GM21825 (cell line): ENCODE measurements at regions not wholly inside any gene's neighbourhood (a gene's known extent, or its start where the extent isn't known, plus 50 kb on each side); places are given as distances from the start of the nearest gene placed in this dataset.

Experiments used
- ATAC-seq: cut with Tn5 transposase; IDR thresholded peaks from one replicate; pipeline ENCODE4 v1.9.1; 2021; ENCODE audit warnings: mild to moderate bottlenecking, moderate library complexity; ENCODE audit not compliant: unreplicated experiment

DNA sequence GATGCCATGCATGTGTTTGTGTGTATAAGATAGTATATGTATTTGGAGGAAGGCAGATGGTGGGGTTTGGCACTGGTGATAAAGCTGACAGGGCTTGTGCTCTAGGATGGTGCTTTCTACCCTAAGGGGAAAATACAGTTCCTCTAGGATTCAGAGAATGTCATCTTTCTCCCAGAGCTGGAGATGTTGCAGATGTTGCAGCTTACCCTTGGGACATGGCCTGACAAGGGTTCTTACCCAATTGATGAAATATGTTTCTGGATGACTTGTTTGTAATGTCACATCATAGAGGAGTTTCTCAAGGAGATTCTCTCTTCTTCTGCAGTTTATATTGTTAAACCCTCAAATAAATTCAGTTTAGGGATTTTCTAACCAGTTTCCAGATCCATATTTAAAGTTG lies 52.5 kb upstream of the PITX2 start:
- ATAC-seq = no peak

DNA sequence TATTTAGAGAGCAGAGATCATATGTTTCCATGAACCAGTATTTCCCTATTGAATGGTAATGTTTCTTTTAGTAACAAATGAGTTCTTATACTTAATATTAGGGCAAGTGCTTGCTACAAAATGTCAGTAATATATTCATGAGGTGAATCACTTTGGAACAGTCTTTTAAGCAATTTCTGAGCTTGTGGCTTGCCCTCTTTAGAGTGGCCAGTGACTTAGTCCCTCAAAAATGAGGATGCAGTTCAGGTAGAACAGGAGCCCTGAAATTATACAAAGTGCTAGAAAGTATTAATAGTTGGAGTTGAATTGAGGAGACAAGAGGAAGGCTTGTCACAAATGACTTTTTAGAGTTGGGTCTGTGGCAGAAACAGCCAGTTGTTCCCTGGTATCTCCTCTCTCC lies 53.4 kb upstream of the PITX2 start:
- no peak for ATAC-seq

DNA sequence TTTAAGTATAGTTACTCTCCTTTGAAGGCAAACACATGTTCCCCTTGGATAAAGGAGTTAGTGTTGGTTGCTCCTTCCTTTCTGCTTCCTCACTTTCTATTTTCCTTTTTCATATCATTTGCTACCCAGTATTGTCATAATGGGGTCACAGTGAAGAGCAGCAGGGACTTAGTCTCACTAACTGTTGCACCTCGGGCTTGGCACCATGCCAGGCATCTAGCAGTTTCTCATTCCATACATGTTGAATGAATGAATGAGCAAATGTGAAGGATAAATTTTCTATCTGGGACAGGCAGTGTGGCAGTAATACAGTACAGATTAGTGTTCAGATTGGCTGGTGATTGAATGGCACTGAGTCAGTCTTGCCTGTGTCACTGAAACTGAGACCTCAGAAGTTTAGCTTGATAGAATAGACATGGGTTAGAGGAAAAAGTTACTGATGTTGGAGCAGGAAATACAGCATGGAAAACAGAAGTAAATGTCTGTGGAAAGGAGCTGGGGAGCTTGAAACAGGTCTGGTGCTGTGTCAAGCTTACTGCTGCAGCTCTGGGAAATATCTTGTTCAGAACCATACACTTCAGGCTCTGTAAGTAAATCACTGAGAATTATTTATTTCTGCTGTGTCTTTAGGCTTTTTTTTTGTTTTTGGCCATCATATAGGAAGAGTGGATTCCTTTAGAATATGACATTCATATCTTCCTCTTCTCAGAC lies 55.8 kb upstream of the PITX2 start:
- no peak for ATAC-seq

DNA sequence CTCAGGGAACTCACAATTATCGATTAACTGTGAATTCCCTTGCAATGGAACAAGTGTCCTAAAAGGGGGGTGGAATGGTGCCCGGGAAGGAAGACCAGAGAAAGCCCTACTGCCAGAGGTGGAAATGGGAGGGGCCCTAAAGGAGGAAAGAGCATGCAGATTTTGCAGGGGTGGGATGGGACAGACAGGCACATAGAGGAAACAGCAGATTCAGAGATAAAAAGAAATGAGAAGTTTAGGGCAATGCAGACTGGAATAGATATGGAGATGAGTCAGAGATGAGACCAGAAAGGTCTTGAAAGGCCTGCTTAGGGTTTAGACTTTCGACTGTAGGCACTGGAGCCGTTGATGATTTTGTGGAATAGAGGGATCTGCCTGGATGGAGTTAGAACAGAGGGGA lies 57.4 kb upstream of the PITX2 start:
- no peak for ATAC-seq

DNA sequence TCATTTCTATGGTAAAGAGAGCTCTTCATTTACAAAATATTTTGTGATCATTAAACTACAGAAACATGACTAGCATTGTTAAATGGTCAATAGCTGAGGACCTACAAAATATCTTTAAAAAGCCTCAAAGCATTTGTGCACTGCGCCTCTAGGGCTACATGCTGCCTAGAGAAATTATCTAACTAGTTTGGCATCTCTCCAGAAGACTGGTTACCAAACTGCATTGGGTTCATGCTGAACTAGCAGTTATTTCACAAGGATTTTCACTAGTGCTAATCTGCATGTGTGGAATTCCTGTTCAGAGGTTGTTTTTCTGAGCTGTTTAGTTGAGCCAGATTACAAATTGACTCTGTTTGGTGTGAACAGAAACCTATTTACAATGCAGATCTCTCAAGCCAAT lies 58.5 kb upstream of the PITX2 start:
- ATAC-seq = no peak

DNA sequence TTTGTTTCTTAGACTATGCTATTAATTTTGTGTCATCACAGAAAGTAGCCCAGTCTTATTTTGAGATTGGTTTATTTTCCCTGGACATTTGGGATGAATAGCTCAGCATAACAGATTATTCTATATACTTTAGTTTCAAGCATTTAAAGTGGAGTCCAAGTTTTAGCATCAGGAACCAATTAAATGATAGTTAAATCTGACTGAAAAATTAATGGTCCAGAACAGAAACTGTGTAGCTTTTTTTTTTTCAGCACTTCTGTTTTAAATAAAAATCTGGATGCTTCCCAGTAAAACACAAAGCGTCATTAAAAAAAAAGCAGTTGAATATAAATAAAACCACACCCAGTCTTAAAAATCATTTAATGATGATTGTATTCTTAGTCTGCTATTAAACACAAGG lies 59.4 kb upstream of the PITX2 start:
- ATAC-seq = no peak

DNA sequence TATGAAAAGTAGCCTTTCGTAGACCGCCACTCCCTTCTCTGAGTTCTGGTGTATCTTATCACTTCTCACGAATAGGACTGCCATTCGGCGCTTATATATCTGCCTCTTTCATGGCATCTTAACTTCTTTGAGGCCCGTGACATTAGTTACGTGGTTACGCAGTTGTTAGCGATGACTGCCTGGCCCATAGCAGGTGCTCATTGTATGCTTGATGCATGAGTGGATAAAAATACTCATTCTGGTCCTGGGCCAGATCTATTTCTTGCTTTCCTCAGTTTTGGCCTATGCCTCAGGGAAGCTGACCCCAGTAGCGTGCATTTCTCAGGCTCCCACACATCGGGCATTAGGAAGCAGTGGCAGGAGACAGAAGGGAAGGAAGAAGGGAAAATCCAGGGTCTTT lies 60.7 kb upstream of the PITX2 start:
- no peak for ATAC-seq

DNA sequence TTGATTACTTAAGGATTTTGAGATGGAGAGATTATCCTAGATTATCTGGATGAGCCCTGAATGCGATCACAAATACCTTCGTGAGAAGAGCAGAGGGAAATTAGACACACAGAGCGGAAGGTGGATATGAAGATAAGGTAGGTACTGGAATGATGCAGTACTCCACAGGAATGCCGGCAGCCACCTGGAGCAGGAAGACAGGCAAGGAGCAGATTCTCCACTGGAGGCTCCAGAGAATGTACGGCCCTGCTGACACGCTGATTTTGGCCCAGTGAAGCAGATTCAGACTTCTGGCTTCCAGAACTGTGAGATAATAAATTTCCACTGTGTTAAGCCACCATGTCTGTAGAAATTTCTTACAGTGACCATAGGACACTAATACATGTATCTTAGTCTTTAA lies 79.4 kb upstream of the PITX2 start:
- no peak for ATAC-seq

DNA sequence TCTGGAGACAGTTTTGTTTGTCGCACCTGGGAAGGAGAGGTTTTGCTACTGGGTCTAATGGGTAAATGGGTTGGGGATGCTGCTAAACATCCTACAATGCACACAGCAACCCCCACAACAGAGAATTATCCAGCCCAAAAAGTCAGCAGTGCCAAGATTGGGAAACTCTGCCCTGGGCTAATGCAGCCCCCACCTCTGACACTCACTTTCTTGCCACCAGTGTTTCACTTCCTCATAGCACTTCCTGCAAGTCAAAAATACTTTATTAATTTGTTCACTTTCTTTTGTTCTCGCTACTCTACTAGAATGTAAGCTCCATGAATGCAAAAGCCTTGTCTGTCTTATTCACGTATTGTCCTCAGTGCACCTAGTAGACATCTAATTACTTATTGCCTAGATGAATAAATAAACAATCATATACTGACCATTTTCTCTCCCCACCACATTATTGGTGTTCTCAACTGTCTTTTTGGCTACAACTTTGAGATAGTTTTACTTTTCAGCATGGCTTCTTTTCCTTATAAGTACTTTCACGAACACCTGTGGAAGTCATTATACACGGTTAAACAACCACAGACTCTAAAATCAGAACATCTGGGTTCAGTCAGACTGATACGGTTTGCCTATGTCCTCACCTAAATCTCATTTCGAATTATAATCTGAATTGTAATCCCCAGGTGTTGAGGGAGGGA lies 82.0 kb upstream of the PITX2 start:
- ATAC-seq = peak; percentile 79

DNA sequence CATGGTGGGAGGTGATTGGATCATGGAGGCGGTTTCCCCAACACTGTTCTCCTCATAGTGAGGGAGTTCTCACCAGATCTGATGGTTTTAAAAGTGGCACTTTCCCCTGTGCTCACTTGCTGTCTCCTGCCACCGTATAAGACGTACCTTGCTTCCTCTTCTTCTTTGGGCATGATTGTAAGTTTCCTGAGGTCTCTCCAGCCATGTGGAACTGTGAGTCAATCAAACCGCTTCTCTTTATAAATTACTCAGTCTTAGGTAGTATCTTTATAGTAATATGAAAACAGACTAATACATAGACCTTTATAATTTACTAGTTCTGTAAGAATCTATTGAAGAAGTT lies 82.5 kb upstream of the PITX2 start:
- ATAC-seq = peak; percentile 9

DNA sequence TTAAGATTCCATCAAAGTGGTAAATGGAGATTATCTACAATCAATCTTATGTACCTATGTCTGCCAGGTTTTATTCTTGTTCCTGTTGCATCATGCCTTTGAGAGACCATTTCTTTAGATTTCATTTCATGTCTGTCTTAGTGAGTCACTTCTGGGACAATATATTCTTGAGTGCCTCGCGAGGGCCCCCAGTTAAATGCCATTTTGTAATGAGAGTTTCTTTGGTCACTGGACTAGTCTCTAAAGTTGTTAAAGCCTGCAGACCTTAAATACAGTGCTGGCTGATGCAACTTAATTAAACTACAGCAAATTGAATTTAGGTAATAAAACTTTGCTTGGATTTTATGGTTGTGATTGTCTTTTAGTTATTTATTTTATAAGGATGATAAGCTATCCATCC lies 87.2 kb upstream of the PITX2 start:
- ATAC-seq = no peak

DNA sequence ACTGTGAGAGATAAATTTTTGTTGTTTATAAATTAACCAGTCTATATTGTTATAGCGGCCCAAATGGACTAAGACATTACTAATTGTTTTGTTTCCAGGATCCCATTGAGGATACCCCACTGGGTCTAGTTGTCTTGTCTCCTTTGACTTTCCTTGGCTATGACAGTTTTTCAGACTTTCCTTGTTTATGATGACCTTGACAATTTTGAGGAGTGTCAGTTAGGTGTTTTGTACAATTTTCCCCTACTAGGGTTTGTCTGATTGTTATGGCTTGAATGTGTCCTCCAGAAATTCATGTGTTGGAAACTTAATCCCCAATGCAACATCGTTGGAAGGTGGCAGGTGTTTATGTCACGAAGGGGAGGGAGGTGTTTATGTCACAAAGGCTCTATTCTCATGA lies 89.6 kb upstream of the PITX2 start:
- no peak for ATAC-seq

DNA sequence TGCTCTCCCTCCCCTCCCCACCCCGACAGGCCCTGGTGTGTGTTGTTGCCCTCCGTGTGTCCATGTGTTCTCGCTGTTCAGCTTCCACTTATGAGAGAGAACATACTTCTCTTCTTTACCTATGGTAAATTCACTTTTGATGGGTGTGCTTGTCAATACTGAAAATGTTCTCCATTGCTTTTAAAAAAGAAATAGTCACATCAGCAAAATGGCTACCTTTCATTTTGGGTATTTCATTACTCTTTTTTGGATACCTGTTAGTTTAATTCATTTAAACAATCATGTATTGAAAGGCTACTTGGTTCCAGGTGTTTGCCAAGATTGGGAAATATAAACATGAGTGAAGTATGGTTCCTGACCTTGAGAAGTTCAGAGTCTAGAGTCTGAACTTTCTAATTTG lies 107.4 kb upstream of the PITX2 start:
- no peak for ATAC-seq

DNA sequence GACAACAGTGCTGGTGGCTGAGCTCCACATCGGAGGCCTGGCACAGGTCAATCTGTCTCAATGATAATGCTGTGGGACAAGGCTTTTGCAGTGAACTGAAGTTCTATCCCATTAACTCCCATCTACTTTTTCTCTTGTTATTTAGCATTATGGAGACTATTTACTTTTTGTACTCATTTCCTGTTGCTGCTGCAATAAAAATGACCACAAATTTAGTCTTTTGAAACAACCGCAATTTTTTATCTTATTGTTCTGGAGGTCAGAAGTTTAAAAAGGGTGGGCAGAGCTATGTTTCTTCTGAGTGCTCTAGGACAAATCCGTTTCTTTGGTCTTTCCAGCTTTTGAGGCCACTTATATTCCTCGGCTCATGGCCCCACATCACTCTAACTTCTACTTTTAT lies 111.0 kb upstream of the PITX2 start:
- no peak for ATAC-seq

DNA sequence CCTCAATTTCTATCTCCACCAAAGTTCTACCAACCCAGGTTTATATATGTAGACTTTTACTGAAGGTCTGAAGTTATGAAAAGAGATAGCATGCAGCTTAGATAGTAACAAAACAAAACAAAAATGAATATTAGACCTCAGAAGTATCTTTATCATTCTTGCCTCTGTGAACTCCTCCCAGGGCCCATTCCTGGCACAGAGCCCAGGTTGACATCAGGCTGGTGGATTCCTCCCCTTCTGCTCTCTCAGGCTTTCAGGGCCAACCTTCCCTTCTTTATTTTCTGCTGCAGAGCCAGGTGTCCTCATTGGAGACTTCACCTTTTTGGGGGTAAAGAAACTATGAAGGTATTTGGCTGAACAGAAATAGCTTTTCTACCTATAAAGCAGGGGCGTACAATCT lies 112.8 kb upstream of the PITX2 start:
- ATAC-seq = no peak

DNA sequence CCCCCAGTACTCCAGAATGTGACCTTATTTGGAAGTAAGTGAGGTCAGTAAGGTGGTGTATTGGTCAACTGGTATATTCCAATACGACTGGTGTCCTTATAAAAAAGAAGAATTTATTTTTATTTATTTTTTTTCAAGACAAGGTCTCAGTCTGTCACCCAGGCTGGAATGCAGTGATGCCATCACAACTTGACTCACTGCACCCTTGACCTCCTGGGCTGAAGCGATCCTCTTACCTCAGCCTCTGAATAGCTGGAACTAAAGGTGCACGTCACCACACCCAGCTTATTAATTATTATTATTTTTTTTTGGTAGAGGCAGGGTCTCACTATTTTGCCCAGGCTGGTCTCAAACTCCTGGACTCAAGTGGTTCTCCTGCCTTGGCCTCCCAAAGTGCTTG lies 115.1 kb upstream of the PITX2 start:
- no peak for ATAC-seq

DNA sequence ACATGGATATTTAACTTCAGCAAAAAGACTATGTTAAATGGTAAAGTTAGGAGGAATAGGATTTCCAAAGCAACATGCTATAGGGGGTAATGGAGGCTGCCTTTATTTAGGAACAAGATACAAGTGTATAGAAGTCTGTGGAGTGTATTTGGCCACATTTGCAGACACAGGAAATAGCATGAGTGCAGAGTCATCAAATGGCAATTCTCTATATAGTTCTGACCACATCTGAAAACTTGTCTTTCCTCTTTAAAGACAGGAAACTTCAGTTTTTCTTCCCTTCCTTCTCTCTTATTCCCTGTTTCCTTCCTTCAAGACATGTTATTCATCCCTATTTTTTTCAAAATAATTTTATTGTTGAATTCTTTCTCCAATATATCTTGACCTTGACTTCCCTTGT lies 119.3 kb upstream of the PITX2 start:
- ATAC-seq = no peak

DNA sequence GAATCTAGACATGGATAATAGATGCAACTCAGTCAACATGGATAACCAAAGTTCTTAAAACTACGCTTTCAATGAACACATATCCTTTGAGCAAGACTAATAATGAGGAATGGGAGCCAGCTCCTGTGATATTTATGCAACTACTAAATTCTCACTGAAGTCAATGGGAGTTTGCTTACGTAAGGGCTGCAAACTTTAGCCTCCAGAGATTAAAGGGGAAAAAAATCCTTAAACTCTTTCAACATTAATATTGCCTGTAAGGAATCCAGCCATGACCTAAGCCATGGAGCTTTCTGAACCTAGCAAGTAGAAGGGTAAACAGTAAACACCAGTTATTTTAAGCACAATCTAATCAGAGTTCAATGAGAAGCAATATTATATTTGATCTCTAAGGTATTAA lies 125.2 kb upstream of the PITX2 start:
- no peak for ATAC-seq

DNA sequence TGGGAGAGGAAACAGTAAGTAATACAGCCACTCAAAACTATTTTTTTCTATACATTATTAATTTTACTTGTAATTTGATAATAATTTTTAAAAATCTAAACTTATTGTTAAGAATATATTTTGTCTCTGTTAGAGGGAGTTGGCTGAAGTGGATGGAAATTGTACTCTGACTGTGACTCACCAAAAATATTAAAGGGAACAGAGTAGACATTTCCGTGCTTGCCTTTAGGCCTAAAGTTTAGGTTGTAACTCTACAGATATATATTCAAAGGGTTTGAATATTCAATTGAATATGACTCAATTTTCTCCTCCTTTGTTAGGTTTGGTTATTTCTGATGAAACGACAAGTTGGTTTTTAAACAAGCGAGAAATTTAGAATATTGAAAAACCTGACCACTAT lies 128.3 kb upstream of the PITX2 start:
- ATAC-seq = no peak

DNA sequence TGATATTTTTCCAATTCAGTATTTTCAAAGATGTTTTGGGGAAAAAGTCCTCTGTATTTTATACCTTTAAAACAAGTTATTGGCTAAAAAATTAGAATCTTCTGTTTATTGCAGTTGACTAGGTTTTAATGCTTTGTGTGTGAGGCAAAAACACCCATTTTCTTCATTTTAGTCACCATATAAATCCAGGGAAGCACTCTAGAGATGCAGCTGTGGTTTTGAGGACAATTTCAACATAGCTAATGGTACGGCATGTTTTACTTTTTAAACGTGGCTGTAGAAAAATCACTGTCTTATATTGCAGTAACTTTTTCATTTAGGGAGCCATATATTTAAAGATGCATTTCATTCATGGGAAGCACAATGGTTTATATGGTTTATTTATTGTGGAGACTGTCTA lies 129.1 kb upstream of the PITX2 start:
- no peak for ATAC-seq

DNA sequence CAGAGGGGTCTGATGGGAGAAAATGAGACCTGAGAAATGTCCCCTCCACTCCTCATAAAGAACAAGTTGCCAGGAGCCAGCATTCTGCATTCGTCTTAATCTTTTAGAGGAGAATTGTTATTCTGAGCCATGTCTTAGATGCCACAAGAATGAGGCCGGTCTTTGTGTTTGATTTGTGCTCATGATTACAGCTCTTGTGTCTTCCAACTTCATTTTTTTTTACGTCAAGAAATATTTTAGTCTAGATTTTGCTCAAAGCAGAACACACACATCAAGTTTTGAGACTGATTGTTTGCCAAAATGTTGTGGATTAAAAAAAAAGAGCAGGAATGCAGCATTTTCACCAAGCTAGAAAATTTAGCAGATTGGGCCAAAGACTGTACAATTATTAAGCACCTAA lies 130.6 kb upstream of the PITX2 start:
- ATAC-seq = no peak

DNA sequence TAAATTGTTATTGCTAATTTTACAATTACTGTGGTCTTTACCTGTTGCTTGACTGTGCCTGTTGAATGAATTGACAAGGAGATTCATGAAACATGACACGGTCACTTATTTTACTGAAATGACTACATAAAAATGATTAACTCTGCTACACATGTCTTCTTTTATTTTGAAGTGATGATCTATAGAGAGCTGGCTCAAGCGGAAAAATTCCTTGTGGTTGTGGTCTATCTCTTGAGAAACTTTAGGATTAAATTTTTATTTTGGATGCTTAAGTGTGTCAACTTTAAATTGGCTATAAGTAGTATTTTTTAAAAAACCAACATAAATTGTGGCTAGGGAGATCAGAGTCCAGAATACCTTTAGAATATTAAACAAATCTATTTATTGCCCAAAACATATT lies 131.8 kb upstream of the PITX2 start:
- ATAC-seq = no peak

DNA sequence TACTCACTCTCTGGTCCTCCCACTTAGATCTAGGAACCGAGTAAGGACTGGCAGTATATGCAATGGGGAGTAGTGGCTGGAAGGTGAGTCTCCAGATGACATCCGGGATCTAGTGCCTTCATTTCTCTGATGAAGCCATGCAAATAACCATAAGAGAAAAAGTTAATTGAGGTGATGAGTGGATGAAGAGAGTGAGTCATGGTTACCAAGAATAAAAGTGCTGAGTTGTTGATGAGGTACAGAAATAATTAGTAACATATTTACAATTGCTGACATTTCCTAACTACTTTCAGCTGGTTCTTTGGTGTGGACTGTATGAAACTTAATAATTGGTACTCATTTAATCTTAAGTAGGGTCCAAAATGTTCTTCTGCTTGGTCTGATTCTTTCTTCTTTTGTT lies 146.7 kb upstream of the PITX2 start:
- no peak for ATAC-seq
